Muscle layer of colon (tissue), 2 donors: ENCODE measurements at regions not wholly inside any gene's neighbourhood (a gene's known extent, or its start where the extent isn't known, plus 50 kb on each side); places are given as distances from the start of the nearest gene placed in this dataset.

Experiments used
- H3K27ac ChIP-seq: one replicate; pipeline ENCODE4 v1.7.0; 2013; ENCODE audit warnings: low read depth, mild to moderate bottlenecking, low read length, moderate library complexity
- H3K27me3 ChIP-seq, 2 donors: one replicate each; pipeline ENCODE4 v1.7.0; 2013; ENCODE audit warnings: low read length in 2 of 2, mild to moderate bottlenecking in 2 of 2; ENCODE audit not compliant: insufficient read depth in 2 of 2, control insufficient read depth in 1 of 2
- H3K36me3 ChIP-seq: one replicate; pipeline ENCODE4 v1.7.0; 2013; ENCODE audit warnings: mild to moderate bottlenecking, low read length; ENCODE audit not compliant: insufficient read depth
- H3K4me1 ChIP-seq: one replicate; pipeline ENCODE4 v1.7.0; 2013; ENCODE audit warnings: mild to moderate bottlenecking, low read length; ENCODE audit not compliant: insufficient read depth
- H3K4me3 ChIP-seq, 2 donors: one replicate each; pipeline ENCODE4 v1.7.0; 2013; ENCODE audit warnings: low read length in 2 of 2, low read depth in 1 of 2, mild to moderate bottlenecking in 1 of 2, moderate library complexity in 1 of 2
- H3K9ac ChIP-seq: one replicate; pipeline ENCODE4 v1.7.0; 2013; ENCODE audit warnings: low read length
- H3K9me3 ChIP-seq: one replicate; pipeline ENCODE4 v1.7.0; 2013; ENCODE audit warnings: mild to moderate bottlenecking, low read length
- donor health status: abdominal sarcoma.
- donor health status: Adenocarcinoma of cecum.

- Histone ChIP-seq H3K36me3 (no peaks in the 10 kb centered on the region), H3K27ac (no peak overlapping the region), H3K4me3 (no peak overlapping the region), H3K9ac (no peak overlapping the region), H3K4me1 (no peaks in the 10 kb centered on the region), H3K27me3 (no peaks in the 10 kb centered on the region), H3K9me3 (no peaks in the 10 kb centered on the region)
These were observed 375.1 kb downstream of the SPATA31D1 start for GRCh38 chr9:82363682-82364081.

GRCh38 chr9:82367016-82367415 is 378.4 kb downstream of the SPATA31D1 start:
- Histone ChIP-seq H3K4me3 (no peak overlapping the region), H3K27me3 (no peaks in the 10 kb centered on the region), H3K9me3 (no peaks in the 10 kb centered on the region), H3K36me3 (no peaks in the 10 kb centered on the region), H3K27ac (no peak overlapping the region), H3K4me1 (no peaks in the 10 kb centered on the region), H3K9ac (no peak overlapping the region)

GRCh38 chr9:82367929-82368328 is 379.4 kb downstream of the SPATA31D1 start:
- no peaks in the 10 kb centered on the region for H3K4me1 ChIP-seq
- no peak overlapping the region for H3K27ac ChIP-seq
- H3K9ac ChIP-seq: no peak overlapping the region
- H3K36me3 ChIP-seq: no peaks in the 10 kb centered on the region
- no peaks in the 10 kb centered on the region for H3K27me3 ChIP-seq
- H3K9me3 ChIP-seq: no peaks in the 10 kb centered on the region
- H3K4me3 ChIP-seq: no peak overlapping the region

- Histone ChIP-seq H3K4me3 (no peak overlapping the region), H3K4me1 (no peaks in the 10 kb centered on the region), H3K27ac (no peak overlapping the region), H3K9me3 (no peaks in the 10 kb centered on the region), H3K36me3 (no peaks in the 10 kb centered on the region), H3K9ac (no peak overlapping the region), H3K27me3 (no peaks in the 10 kb centered on the region)
These were observed 380.8 kb downstream of the SPATA31D1 start for GRCh38 chr9:82369251-82369945.

GRCh38 chr9:82375041-82375440 is 386.5 kb downstream of the SPATA31D1 start:
- no peak overlapping the region for H3K4me3 ChIP-seq
- H3K4me1 ChIP-seq: no peaks in the 10 kb centered on the region
- no peaks in the 10 kb centered on the region for H3K27me3 ChIP-seq
- no peak overlapping the region for H3K9ac ChIP-seq
- H3K36me3 ChIP-seq: no peaks in the 10 kb centered on the region
- no peaks in the 10 kb centered on the region for H3K9me3 ChIP-seq
- no peak overlapping the region for H3K27ac ChIP-seq

- Histone ChIP-seq H3K9me3 (no peaks in the 10 kb centered on the region), H3K27ac (no peak overlapping the region), H3K4me1 (no peaks in the 10 kb centered on the region), H3K4me3 (no peak overlapping the region), H3K27me3 (no peaks in the 10 kb centered on the region), H3K36me3 (no peaks in the 10 kb centered on the region), H3K9ac (no peak overlapping the region)
These were observed 388.2 kb downstream of the SPATA31D1 start for GRCh38 chr9:82376677-82377232.

- Histone ChIP-seq H3K36me3 (no peaks in the 10 kb centered on the region), H3K9ac (no peak overlapping the region), H3K4me1 (no peaks in the 10 kb centered on the region), H3K27me3 (no peaks in the 10 kb centered on the region), H3K4me3 (no peak overlapping the region), H3K27ac (no peak overlapping the region), H3K9me3 (no peaks in the 10 kb centered on the region)
These were observed 394.5 kb downstream of the SPATA31D1 start for GRCh38 chr9:82382887-82383616.

- H3K27ac ChIP-seq: no peak overlapping the region
- no peak overlapping the region for H3K9ac ChIP-seq
- H3K4me1 ChIP-seq: no peaks in the 10 kb centered on the region
- H3K9me3 ChIP-seq: no peaks in the 10 kb centered on the region
- H3K27me3 ChIP-seq: no peaks in the 10 kb centered on the region
- no peaks in the 10 kb centered on the region for H3K36me3 ChIP-seq
- H3K4me3 ChIP-seq: no peak overlapping the region
These were observed 397.1 kb downstream of the SPATA31D1 start for GRCh38 chr9:82385633-82386032.

- H3K4me1 ChIP-seq: no peaks in the 10 kb centered on the region
- no peaks in the 10 kb centered on the region for H3K9me3 ChIP-seq
- no peaks in the 10 kb centered on the region for H3K27me3 ChIP-seq
- no peak overlapping the region for H3K4me3 ChIP-seq
- no peaks in the 10 kb centered on the region for H3K36me3 ChIP-seq
- no peak overlapping the region for H3K9ac ChIP-seq
- H3K27ac ChIP-seq: no peak overlapping the region
These were observed 409.0 kb downstream of the SPATA31D1 start for GRCh38 chr9:82397534-82397933.

- H3K4me3 ChIP-seq: no peak overlapping the region
- H3K27ac ChIP-seq: no peak overlapping the region
- no peak overlapping the region for H3K9ac ChIP-seq
- no peaks in the 10 kb centered on the region for H3K27me3 ChIP-seq
- peaks cover 7% of the 10 kb centered on the region for H3K4me1 ChIP-seq
- H3K36me3 ChIP-seq: no peaks in the 10 kb centered on the region
- H3K9me3 ChIP-seq: no peaks in the 10 kb centered on the region
These were observed 415.8 kb downstream of the SPATA31D1 start for GRCh38 chr9:82404196-82404870.

- no peaks in the 10 kb centered on the region for H3K36me3 ChIP-seq
These were observed 416.3 kb downstream of the SPATA31D1 start for GRCh38 chr9:82404881-82405280.

More at GRCh38 chr9:82404881-82405280, 416.3 kb downstream of the SPATA31D1 start:
- no peak overlapping the region for H3K9ac ChIP-seq
- no peaks in the 10 kb centered on the region for H3K9me3 ChIP-seq
- no peak overlapping the region for H3K27ac ChIP-seq
- H3K4me1 ChIP-seq: peaks cover 7% of the 10 kb centered on the region
- H3K27me3 ChIP-seq: no peaks in the 10 kb centered on the region
- no peak overlapping the region for H3K4me3 ChIP-seq
